Stimulated activated naive CD8-positive, alpha-beta T cell treated with anti-CD3 and anti-CD28 coated beads, Interleukin-15, amount 100 ng/mL, for 72 hours (primary cell): ENCODE measurements at regions not wholly inside any gene's neighbourhood (a gene's known extent, or its start where the extent isn't known, plus 50 kb on each side); places are given as distances from the start of the nearest gene placed in this dataset.

ENCODE experiments used
- ATAC-seq: fragments of 150-1000 bp; cut with Tn5 transposase; 2 replicates; pipeline ENCODE4 v1.10.0; 2021; ENCODE audit warnings: mild to moderate bottlenecking, moderate library complexity
- DNase-seq, 2 donors: peaks; one replicate each; pipeline ENCODE4 v3.0.0; 2021 to 2022
- H3K27ac Mint-ChIP-seq, 2 donors: one replicate each; pipeline ENCODE4 v1.8.0; 2022; ENCODE audit warnings: mild to moderate bottlenecking in 2 of 2, mixed read lengths in 2 of 2, moderate library complexity in 2 of 2
- H3K27me3 Mint-ChIP-seq: one replicate; pipeline ENCODE4 v1.8.0; 2022; ENCODE audit warnings: mixed read lengths
- H3K4me1 Mint-ChIP-seq: one replicate; pipeline ENCODE4 v1.8.0; 2022; ENCODE audit warnings: mild to moderate bottlenecking, mixed read lengths
- H3K4me3 Mint-ChIP-seq, 2 donors: one replicate each; pipeline ENCODE4 v1.8.0; 2022; ENCODE audit warnings: mild to moderate bottlenecking in 2 of 2, mixed read lengths in 2 of 2, moderate library complexity in 1 of 2
- H3K9me3 Mint-ChIP-seq, 2 donors: one replicate each; pipeline ENCODE4 v1.8.0; 2022; ENCODE audit warnings: mixed read lengths in 2 of 2

DNA sequence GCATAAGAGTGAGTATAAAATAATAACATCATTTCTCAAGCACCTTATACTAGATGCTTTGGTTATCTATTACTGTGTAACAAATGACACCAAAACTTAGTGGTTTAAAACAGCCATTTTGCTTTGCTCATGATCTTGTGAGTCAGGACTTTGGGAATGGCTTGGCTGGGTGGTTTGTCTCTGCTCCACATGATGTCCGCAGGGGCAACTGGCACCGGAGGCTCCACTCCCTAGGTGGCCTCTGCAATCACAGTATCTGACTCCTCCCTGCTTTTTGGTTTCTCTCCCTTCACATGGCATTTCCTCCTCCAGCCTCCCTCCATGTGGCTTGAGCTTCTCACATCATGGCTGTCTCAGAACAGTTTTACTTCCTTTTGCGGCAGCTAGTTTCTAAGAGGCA is 259.5 kb downstream of the GAS1 start:
- Mint-ChIP-seq H3K27me3 (no peaks in the 10 kb centered on the region), H3K4me3 (no peak overlapping the region), H3K4me1 (no peaks in the 10 kb centered on the region), H3K27ac (no peak overlapping the region), H3K9me3 (no peaks in the 10 kb centered on the region)
- ATAC-seq (no peak), DNase-seq (no peak)

DNA sequence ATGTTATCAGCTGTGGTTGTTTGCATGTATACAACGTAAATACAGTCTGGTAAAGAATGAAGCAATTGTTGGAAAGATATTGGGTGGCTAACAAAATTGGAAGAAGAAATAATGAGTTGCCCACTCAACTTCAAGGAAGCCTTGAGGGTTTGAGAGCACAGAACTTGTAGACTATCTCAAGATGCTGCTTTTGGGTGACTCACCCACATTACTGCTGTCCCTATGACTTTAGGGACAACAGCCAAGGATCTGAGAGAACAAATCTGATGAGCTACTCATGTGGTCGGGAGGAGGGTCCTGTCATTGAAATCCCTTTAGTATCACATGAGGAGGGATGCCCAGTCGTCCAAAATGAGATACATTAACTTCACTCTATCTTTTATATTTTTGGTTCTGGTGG is 261.8 kb downstream of the GAS1 start:
- H3K4me1 Mint-ChIP-seq = no peaks in the 10 kb centered on the region
- H3K4me3 Mint-ChIP-seq = no peak overlapping the region
- no peaks in the 10 kb centered on the region for H3K27me3 Mint-ChIP-seq
- no peak overlapping the region for H3K27ac Mint-ChIP-seq
- no peaks in the 10 kb centered on the region for H3K9me3 Mint-ChIP-seq
- ATAC-seq (no peak), DNase-seq (no peak)

DNA sequence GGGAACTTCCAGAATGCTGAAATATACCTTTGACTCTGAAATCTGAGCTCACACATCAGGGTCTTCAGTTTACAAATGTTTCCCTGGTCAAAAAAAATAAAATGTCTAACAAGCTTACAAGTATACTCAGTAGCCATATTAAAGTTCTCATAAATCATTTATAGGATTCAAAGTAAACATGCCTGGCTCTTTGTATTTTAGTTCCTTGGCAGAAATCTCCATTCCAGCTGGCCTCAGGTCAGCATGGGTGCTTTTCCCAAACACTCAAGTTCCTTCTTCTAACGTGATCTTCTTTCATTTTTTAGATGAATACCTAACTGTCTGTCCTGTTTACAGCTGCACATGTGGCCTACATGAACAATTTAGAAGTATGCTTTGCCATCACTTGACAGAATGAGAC is 263.2 kb downstream of the GAS1 start:
- Mint-ChIP-seq H3K4me3 (no peak overlapping the region), H3K9me3 (no peaks in the 10 kb centered on the region), H3K27ac (no peak overlapping the region), H3K27me3 (no peaks in the 10 kb centered on the region), H3K4me1 (no peaks in the 10 kb centered on the region)
- no peak for ATAC-seq
- no peak for DNase-seq

DNA sequence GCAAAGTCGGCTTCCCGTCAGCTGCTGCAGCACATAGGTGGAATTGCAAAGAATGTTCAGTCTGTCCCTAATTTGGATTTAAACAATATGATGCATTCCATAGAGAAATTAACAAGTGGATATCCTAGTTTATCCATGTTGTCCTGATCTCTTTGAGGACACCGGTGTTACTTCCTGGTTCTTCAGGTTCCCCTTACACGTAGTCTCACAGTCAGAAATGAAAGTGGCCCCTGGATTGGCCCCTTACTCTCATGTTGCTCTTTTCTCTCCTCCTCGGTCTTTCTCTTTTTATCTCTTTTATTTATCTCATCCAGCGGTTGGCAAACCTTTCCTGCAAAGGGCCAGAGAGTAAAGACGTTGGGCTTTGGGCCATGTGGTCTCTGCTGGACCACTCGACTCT is 265.1 kb downstream of the GAS1 start:
- H3K27me3 Mint-ChIP-seq = no peaks in the 10 kb centered on the region
- no peak for ATAC-seq
- peak overlapping the region in 1 of 2 donors; percentile 79 for H3K27ac Mint-ChIP-seq
- no peak for DNase-seq
- peak overlapping the region; percentile 16 to 53 for H3K4me3 Mint-ChIP-seq
- no peaks in the 10 kb centered on the region for H3K9me3 Mint-ChIP-seq
- no peaks in the 10 kb centered on the region for H3K4me1 Mint-ChIP-seq

DNA sequence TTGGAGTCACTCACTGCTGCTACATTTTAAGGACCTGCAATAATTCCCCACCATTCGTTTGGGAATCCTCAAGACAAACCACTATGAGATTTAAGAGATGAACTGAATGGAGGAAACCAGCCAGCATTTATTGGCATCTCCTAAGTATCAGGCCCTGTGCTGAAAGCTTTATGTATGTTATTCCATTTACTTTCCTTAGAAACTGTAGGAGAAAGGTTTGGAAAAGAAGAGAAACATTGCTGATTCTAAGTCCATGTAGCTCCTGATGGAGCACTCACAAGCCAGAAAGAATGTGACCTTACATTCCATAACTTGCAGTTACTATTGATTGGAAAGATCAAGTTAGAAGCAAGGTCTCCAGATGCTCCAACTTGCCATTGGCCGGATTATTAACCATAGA is 267.4 kb downstream of the GAS1 start:
- no peak for DNase-seq
- H3K27ac Mint-ChIP-seq = no peak overlapping the region
- no peak for ATAC-seq
- H3K4me1 Mint-ChIP-seq = no peaks in the 10 kb centered on the region
- H3K27me3 Mint-ChIP-seq = no peaks in the 10 kb centered on the region
- no peaks in the 10 kb centered on the region for H3K9me3 Mint-ChIP-seq
- no peak overlapping the region for H3K4me3 Mint-ChIP-seq

DNA sequence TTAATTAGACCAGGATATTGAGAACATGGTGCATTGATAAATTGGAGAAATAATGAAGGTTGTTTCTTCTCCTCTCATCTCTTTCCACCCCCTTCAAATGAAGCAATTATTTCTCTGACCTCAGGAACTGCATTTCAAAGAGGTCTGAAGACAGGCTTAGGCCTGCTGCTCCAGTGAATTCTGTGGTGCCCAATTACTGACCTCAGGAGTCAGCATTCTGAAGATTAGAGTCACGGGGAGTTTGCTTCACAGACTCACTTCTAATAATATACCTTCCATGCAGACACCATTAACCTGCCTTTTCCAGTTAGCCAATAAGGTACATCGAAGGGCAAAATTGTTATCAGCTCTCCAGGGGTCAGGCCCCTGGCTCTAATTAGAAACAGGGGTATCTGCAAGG is 270.9 kb downstream of the GAS1 start:
- DNase-seq (no peak), ATAC-seq (no peak)
- Mint-ChIP-seq H3K4me1 (no peaks in the 10 kb centered on the region), H3K4me3 (no peak overlapping the region), H3K27me3 (no peaks in the 10 kb centered on the region), H3K9me3 (no peaks in the 10 kb centered on the region), H3K27ac (no peak overlapping the region)

DNA sequence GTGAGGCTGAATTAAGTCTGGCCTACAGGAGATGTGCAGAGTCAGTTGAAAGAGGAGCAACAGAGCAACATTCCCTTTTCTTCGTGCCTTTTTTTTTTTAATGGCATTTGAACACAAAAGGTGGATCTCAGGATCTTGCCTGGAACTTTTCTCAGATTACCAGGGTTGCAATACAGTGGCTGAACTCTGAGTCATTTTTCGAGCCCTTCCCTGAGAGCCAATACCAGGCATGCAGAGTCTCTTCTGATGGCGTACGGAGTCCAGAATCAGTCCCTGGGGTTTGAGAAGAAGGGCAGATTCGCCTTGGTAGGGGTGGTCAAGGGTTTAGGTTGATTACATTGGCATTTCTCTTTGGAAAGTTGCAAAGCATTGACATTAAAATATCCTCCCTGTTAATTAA is 271.5 kb downstream of the GAS1 start:
- Mint-ChIP-seq H3K4me1 (no peaks in the 10 kb centered on the region), H3K4me3 (no peak overlapping the region), H3K27me3 (no peaks in the 10 kb centered on the region), H3K27ac (no peak overlapping the region), H3K9me3 (peaks cover 0 to 2% of the 10 kb centered on the region in 2 donors)
- DNase-seq (no peak), ATAC-seq (no peak)

DNA sequence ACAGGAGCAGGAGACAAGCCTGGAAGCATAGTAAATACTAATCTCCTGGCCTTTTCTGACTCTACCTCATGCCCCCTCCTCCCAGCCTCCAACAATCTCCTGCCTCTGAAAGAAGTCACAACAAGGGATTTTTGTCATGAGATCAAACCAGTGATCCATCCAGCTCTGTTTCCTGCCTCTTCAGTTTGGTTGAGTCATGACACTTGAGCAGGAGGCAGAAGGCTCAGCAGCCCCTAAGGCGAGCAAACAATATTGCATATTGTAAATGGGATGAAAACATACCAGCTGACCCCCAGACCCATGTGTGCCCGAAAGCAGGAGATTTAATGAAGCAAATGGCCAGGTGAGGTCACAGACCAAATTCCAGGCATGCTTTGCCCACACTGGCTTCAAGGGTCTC is 272.8 kb downstream of the GAS1 start:
- Mint-ChIP-seq H3K4me1 (no peaks in the 10 kb centered on the region), H3K27me3 (no peaks in the 10 kb centered on the region), H3K4me3 (no peak overlapping the region), H3K9me3 (peaks cover 0 to 5% of the 10 kb centered on the region in 2 donors), H3K27ac (no peak overlapping the region)
- no peak for ATAC-seq
- no peak for DNase-seq

DNA sequence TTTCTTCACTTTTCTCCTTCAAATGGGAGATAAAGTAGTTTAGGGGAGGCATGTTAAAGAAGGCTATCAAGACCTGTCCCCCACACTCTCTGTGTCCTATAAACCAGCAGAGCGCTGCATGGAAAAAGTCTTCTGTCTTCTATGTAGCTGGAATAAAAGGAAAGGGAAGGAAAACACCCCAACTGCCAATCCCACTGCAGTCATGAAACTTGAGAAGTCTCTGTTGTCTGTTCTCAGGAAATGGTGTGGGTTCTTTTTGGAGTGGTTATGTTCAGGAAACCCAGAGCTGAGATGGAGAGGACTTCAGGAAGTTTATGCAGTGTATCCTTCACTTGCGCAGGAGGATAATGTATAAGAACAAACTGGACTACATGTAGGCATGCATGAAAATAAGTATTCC is 274.3 kb downstream of the GAS1 start:
- no peak for ATAC-seq
- H3K27ac Mint-ChIP-seq = no peak overlapping the region
- no peaks in the 10 kb centered on the region for H3K27me3 Mint-ChIP-seq
- H3K9me3 Mint-ChIP-seq = peaks cover 0 to 5% of the 10 kb centered on the region in 2 donors
- no peak for DNase-seq
- H3K4me1 Mint-ChIP-seq = no peaks in the 10 kb centered on the region
- no peak overlapping the region for H3K4me3 Mint-ChIP-seq

DNA sequence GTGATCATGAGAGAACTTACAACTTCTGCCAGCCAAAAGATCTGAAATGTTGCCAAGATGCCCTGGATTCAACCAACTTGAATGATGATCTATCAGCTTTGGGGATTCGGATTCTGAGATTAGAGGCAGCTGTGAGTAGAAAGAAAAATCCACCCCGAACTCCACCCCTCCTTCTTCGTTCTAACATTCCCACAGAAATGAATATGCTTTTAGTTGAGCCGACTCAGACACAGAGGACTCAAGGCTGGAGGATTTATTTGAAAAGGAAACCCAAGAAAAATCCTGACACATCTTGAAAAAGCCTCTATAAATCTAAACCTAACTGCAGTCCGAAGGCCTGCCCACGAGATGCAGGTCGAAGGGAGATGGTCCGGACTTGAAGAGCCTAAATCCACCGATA is 275.0 kb downstream of the GAS1 start:
- Mint-ChIP-seq H3K4me1 (no peaks in the 10 kb centered on the region), H3K27me3 (no peaks in the 10 kb centered on the region), H3K27ac (no peak overlapping the region), H3K9me3 (peaks cover 0 to 5% of the 10 kb centered on the region in 2 donors), H3K4me3 (no peak overlapping the region)
- no peak for DNase-seq
- ATAC-seq = no peak

DNA sequence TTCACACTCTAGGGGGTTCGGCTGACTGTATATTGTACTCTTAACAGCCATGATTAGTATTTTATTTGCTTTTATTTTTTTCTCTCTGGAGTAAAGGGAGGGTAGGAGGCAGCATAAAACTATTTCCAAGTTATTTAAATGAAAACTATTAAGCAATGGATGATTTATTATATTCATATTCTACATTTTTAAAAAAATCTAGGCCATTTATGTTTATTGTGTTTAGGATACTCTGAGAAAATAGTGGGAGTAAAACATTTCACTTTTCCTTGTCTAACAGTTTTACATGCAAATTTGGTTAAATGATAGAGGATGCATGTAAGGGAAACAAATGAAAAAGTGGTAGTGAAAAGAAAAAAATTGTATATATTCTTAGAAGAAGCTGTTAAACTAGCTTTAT is 276.3 kb downstream of the GAS1 start:
- Mint-ChIP-seq H3K4me1 (peaks cover 7% of the 10 kb centered on the region), H3K4me3 (no peak overlapping the region), H3K27me3 (no peaks in the 10 kb centered on the region), H3K9me3 (peaks cover 5 to 7% of the 10 kb centered on the region in 2 donors), H3K27ac (no peak overlapping the region)
- no peak for ATAC-seq
- no peak for DNase-seq

DNA sequence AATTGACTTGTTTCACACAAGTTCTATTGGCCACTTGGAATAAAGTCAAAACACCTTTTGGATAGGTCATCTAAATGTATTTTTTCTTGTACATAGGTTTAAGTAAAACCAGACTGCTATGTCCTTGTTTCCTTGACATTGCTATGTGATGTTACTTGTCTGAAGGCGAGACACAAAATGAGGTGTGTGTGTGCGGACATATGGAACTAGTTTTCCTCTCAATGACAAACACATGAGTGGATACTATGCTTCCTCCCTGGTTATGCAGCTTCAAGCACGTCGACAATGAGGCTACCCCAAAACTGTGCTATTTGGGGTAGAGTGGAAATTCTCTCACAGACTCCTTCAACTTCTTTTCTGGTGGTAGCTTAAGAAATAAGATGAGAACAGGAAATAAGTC is 276.8 kb downstream of the GAS1 start:
- ATAC-seq = no peak
- DNase-seq = no peak
- Mint-ChIP-seq H3K27ac (no peak overlapping the region), H3K9me3 (peaks cover 5 to 7% of the 10 kb centered on the region in 2 donors), H3K4me3 (no peak overlapping the region), H3K4me1 (peaks cover 7% of the 10 kb centered on the region), H3K27me3 (no peaks in the 10 kb centered on the region)

DNA sequence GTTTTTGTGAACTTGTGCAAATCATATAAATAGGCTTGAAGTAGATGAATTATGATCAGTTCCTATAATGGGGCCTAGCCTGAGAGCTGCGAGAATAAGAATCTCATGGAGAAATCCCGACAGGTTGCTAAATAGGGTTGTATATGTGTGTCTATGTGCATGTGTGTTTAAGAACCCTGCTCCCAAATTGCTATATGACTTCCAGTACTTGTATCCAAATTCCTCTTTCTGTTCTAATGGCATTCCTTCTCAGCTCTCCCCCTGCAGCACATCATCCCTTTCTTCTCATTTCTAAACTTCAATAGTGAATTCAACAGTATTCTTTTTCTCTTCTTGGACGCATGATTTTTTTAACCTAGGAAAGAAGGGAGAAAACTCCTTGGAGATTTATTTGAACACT is 277.2 kb downstream of the GAS1 start:
- DNase-seq = no peak
- no peak overlapping the region for H3K4me3 Mint-ChIP-seq
- peaks cover 7% of the 10 kb centered on the region for H3K4me1 Mint-ChIP-seq
- no peak for ATAC-seq
- H3K27me3 Mint-ChIP-seq = no peaks in the 10 kb centered on the region
- H3K27ac Mint-ChIP-seq = no peak overlapping the region
- peaks cover 5 to 7% of the 10 kb centered on the region in 2 donors for H3K9me3 Mint-ChIP-seq

DNA sequence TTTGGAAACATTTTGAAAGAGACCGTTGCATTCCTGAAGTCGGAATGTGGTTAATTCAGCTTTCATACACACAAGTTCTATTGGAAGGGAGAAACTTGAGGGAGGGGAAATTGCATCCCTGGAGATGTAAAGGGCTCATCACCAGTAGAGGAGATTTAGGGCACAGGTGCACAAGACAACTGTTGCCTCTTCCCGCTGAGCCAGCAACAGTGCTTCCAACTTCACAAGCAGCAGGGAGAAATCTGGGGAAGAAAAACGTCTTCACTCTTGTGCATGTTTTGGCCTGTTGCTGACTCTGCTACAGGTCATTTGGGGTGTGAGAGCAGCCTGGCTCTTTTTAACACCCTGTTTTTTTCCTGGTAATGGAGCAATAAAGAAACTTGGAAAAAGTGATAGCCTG is 277.9 kb downstream of the GAS1 start:
- no peak for DNase-seq
- H3K27me3 Mint-ChIP-seq = no peaks in the 10 kb centered on the region
- no peak overlapping the region for H3K27ac Mint-ChIP-seq
- peaks cover 7% of the 10 kb centered on the region for H3K4me1 Mint-ChIP-seq
- H3K9me3 Mint-ChIP-seq = peaks cover 5 to 7% of the 10 kb centered on the region in 2 donors
- no peak overlapping the region for H3K4me3 Mint-ChIP-seq
- no peak for ATAC-seq

DNA sequence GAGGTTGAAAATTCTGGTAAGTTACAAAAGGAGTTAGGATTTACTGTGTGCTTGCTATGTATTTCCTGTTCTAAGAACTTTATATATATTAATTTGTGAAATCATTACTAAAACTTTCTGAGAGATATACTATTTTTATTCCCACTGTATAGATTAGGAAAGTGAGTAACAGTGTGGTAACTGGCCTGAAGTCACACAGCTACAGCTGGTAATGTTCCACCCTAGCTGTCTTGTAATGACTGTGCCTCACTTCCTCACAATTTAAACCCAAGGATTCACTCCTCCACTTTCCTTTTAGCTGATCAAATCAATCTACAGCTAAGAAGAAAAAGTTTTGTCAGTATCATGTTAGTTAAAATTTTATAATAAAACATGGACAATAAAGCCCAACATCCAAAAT is 278.8 kb downstream of the GAS1 start:
- H3K4me3 Mint-ChIP-seq = no peak overlapping the region
- DNase-seq = no peak
- no peak overlapping the region for H3K27ac Mint-ChIP-seq

DNA sequence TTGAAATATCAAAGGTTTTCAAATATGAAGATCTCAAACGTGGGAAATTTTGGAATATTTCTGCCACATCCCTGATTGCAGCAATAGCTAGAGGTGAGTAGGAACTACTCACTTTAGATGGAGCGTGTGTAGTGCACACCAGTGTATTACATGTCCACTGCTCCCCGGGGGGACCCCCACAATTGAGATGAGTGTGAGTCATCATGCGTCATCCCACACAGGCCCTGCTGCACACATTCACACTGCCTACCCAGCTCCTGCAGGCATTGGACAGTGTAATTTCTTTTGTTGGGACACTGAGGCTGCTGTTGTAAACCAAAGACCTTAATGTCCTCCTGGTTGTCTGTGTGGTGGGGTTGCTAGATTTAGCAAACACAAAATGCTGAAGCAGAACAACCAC is 280.0 kb downstream of the GAS1 start:
- Mint-ChIP-seq H3K27ac (no peak overlapping the region), H3K9me3 (peaks cover 5 to 7% of the 10 kb centered on the region in 2 donors), H3K4me3 (no peak overlapping the region), H3K27me3 (no peaks in the 10 kb centered on the region), H3K4me1 (peaks cover 7% of the 10 kb centered on the region)
- ATAC-seq (peak; percentile 54), DNase-seq (no peak)

More for the DNA sequence above, 278.8 kb downstream of the GAS1 start:
- Mint-ChIP-seq H3K4me1 (peaks cover 7% of the 10 kb centered on the region), H3K27me3 (no peaks in the 10 kb centered on the region), H3K9me3 (peaks cover 5 to 7% of the 10 kb centered on the region in 2 donors)
- peak; percentile 62 for ATAC-seq

DNA sequence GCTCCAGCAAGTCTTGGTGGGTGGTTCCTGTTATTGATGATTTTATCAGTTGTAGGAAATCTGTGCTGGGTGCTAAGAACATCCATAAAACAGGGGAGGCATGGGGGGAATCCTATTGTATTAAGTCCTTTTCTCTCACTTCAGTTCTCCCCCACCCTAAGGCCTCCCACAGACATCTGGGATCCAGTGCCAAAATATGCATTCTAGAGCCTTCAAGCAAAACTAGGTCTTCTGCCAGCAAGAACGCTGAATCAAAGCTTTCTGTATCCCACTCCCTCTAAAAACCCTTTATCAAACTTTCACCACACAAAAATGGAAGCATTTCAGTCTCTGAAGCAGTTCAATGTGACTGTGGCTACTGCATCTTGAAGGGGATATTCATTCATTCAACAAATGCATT is 281.9 kb downstream of the GAS1 start:
- Mint-ChIP-seq H3K27me3 (peaks cover under 1% of the 10 kb centered on the region), H3K27ac (no peak overlapping the region), H3K4me3 (no peak overlapping the region), H3K4me1 (peaks cover 10% of the 10 kb centered on the region), H3K9me3 (peaks cover 0 to 7% of the 10 kb centered on the region in 2 donors)
- DNase-seq = no peak
- no peak for ATAC-seq
